Esophagus (tissue), 2 donors: ENCODE measurements at regions not wholly inside any gene's neighbourhood (a gene's known extent, or its start where the extent isn't known, plus 50 kb on each side); places are given as distances from the start of the nearest gene placed in this dataset.

Experiments used
- H3K27ac ChIP-seq, 2 donors: one replicate each; pipeline ENCODE4 v1.5.1; 2013; ENCODE audit warnings: low read depth in 2 of 2, mild to moderate bottlenecking in 2 of 2, inconsistent platforms in 1 of 2, low read length in 1 of 2, moderate library complexity in 1 of 2
- H3K27me3 ChIP-seq, 2 donors: one replicate each; pipeline ENCODE4 v1.6.1; 2013; ENCODE audit warnings: low read length in 2 of 2, control low read depth in 1 of 2, mild to moderate bottlenecking in 1 of 2; ENCODE audit not compliant: insufficient read depth in 2 of 2, control insufficient read depth in 1 of 2
- H3K36me3 ChIP-seq, 2 donors: one replicate each; pipeline ENCODE4 v1.6.1; 2013; ENCODE audit warnings: low read length in 1 of 2; ENCODE audit not compliant: control insufficient read depth in 2 of 2, insufficient read depth in 2 of 2
- H3K4me1 ChIP-seq, 2 donors: one replicate each; pipeline ENCODE4 v1.6.1; 2013; ENCODE audit warnings: low read length in 1 of 2; ENCODE audit not compliant: control insufficient read depth in 2 of 2, insufficient read depth in 2 of 2
- H3K4me3 ChIP-seq, 2 donors: one replicate each; pipeline ENCODE4 v1.5.1; 2013; ENCODE audit warnings: low read length in 2 of 2, mild to moderate bottlenecking in 2 of 2, low read depth in 1 of 2, moderate library complexity in 1 of 2
- H3K9me3 ChIP-seq, 2 donors: one replicate each; pipeline ENCODE4 v1.6.1; 2013; ENCODE audit warnings: mild to moderate bottlenecking in 2 of 2, low read depth in 1 of 2, low read length in 1 of 2, moderate library complexity in 1 of 2; ENCODE audit not compliant: control insufficient read depth in 2 of 2, insufficient read depth in 1 of 2
- WGBS, 2 donors: extraction: QIAGEN DNeasy Blood & Tissue Kit; methylation state at CpG; one replicate each; pipeline ENCODE4 v1.1.7; 2013; 5-methylcytosine and 5-hydroxymethylcytosine counted together
- donor health status: healthy with polysubstance abuse.
- donor health status: Bipolar disorder and iron deficiency.

- no peak overlapping the region for H3K27ac ChIP-seq
- WGBS, 2 donors: 63 to 72% methylated on average over 2 of the region's 2 CpGs
- peaks cover 0 to 2% of the 10 kb centered on the region in 2 donors for H3K9me3 ChIP-seq
Observed at GRCh38 chr1:94698356-94698755, 121.8 kb upstream of the SLC44A3 start.

GRCh38 chr1:94697839-94698238 lies 122.3 kb upstream of the SLC44A3 start:
- Histone ChIP-seq H3K4me1 (no peaks in the 10 kb centered on the region), H3K27ac (no peak overlapping the region), H3K4me3 (no peak overlapping the region), H3K36me3 (no peaks in the 10 kb centered on the region), H3K27me3 (peaks cover 0 to 3% of the 10 kb centered on the region in 2 donors), H3K9me3 (peaks cover 0 to 2% of the 10 kb centered on the region in 2 donors)
- WGBS, 2 donors: 69 to 76% methylated on average over 5 of the region's 5 CpGs

More at GRCh38 chr1:94698356-94698755, 121.8 kb upstream of the SLC44A3 start:
- peaks cover 0 to 3% of the 10 kb centered on the region in 2 donors for H3K27me3 ChIP-seq
- no peak overlapping the region for H3K4me3 ChIP-seq
- H3K4me1 ChIP-seq: no peaks in the 10 kb centered on the region
- no peaks in the 10 kb centered on the region for H3K36me3 ChIP-seq

- H3K27me3 ChIP-seq: peaks cover 0 to 3% of the 10 kb centered on the region in 2 donors
- 84 to 85% methylated on average over 4 of the region's 4 CpGs for WGBS, 2 donors
Observed at GRCh38 chr1:94694226-94694915, 125.8 kb upstream of the SLC44A3 start.

GRCh38 chr1:94693435-94693834 lies 126.7 kb upstream of the SLC44A3 start:
- H3K27me3 ChIP-seq: peaks cover 0 to 3% of the 10 kb centered on the region in 2 donors
- peaks cover 0 to 2% of the 10 kb centered on the region in 2 donors for H3K9me3 ChIP-seq
- 88 to 92% methylated on average over 1 of the region's 1 CpG for WGBS, 2 donors
- H3K4me3 ChIP-seq: no peak overlapping the region
- no peaks in the 10 kb centered on the region for H3K36me3 ChIP-seq
- H3K4me1 ChIP-seq: no peaks in the 10 kb centered on the region
- no peak overlapping the region for H3K27ac ChIP-seq

More at GRCh38 chr1:94694226-94694915, 125.8 kb upstream of the SLC44A3 start:
- peaks cover 0 to 2% of the 10 kb centered on the region in 2 donors for H3K9me3 ChIP-seq
- no peaks in the 10 kb centered on the region for H3K36me3 ChIP-seq
- H3K4me1 ChIP-seq: no peaks in the 10 kb centered on the region
- no peak overlapping the region for H3K4me3 ChIP-seq
- no peak overlapping the region for H3K27ac ChIP-seq

- peaks cover 0 to 2% of the 10 kb centered on the region in 2 donors for H3K9me3 ChIP-seq
- peaks cover 0 to 3% of the 10 kb centered on the region in 2 donors for H3K27me3 ChIP-seq
- WGBS, 2 donors: 81 to 85% methylated on average over 3 of the region's 3 CpGs
Observed at GRCh38 chr1:94693029-94693428, 127.1 kb upstream of the SLC44A3 start.

GRCh38 chr1:94688646-94689045 lies 131.5 kb upstream of the SLC44A3 start:
- no peak overlapping the region for H3K27ac ChIP-seq
- H3K4me3 ChIP-seq: no peak overlapping the region
- 73 to 78% methylated on average over 3 of the region's 3 CpGs for WGBS, 2 donors
- H3K4me1 ChIP-seq: no peaks in the 10 kb centered on the region
- H3K9me3 ChIP-seq: no peaks in the 10 kb centered on the region
- no peaks in the 10 kb centered on the region for H3K36me3 ChIP-seq
- H3K27me3 ChIP-seq: no peaks in the 10 kb centered on the region

More at GRCh38 chr1:94693029-94693428, 127.1 kb upstream of the SLC44A3 start:
- Histone ChIP-seq H3K36me3 (no peaks in the 10 kb centered on the region), H3K4me1 (no peaks in the 10 kb centered on the region), H3K27ac (no peak overlapping the region), H3K4me3 (no peak overlapping the region)

- no peaks in the 10 kb centered on the region for H3K36me3 ChIP-seq
- no peaks in the 10 kb centered on the region for H3K4me1 ChIP-seq
- H3K27ac ChIP-seq: no peak overlapping the region
- no peaks in the 10 kb centered on the region for H3K9me3 ChIP-seq
- no peak overlapping the region for H3K4me3 ChIP-seq
- no peaks in the 10 kb centered on the region for H3K27me3 ChIP-seq
- WGBS, 2 donors: 77 to 78% methylated on average over 4 of the region's 4 CpGs
Observed at GRCh38 chr1:94686882-94687281, 133.3 kb upstream of the SLC44A3 start.

GRCh38 chr1:94684690-94685250 lies 135.4 kb upstream of the SLC44A3 start:
- no peak overlapping the region for H3K27ac ChIP-seq
- H3K36me3 ChIP-seq: no peaks in the 10 kb centered on the region
- H3K4me1 ChIP-seq: no peaks in the 10 kb centered on the region
- H3K27me3 ChIP-seq: no peaks in the 10 kb centered on the region
- WGBS, 2 donors: 75 to 76% methylated on average over 7 of the region's 7 CpGs
- H3K9me3 ChIP-seq: no peaks in the 10 kb centered on the region
- H3K4me3 ChIP-seq: no peak overlapping the region

- Histone ChIP-seq H3K27ac (no peak overlapping the region), H3K9me3 (no peaks in the 10 kb centered on the region), H3K4me3 (no peak overlapping the region), H3K36me3 (no peaks in the 10 kb centered on the region), H3K4me1 (no peaks in the 10 kb centered on the region), H3K27me3 (no peaks in the 10 kb centered on the region)
- 64 to 75% methylated on average over 6 of the region's 6 CpGs for WGBS, 2 donors
Observed at GRCh38 chr1:94683886-94684285, 136.3 kb upstream of the SLC44A3 start.

- Histone ChIP-seq H3K9me3 (peaks cover 0 to 3% of the 10 kb centered on the region in 2 donors), H3K4me1 (peaks cover 0 to 6% of the 10 kb centered on the region in 2 donors), H3K27ac (no peak overlapping the region), H3K27me3 (no peaks in the 10 kb centered on the region), H3K4me3 (no peak overlapping the region), H3K36me3 (no peaks in the 10 kb centered on the region)
- 63 to 64% methylated on average over 3 of the region's 3 CpGs for WGBS, 2 donors
Observed at GRCh38 chr1:94680039-94680377, 138.4 kb upstream of the F3 start.
